GM18873 (cell line): ENCODE measurements at regions not wholly inside any gene's neighbourhood (a gene's known extent, or its start where the extent isn't known, plus 50 kb on each side); places are given as distances from the start of the nearest gene placed in this dataset.

Source experiments
- ATAC-seq: cut with Tn5 transposase; IDR thresholded peaks from one replicate; pipeline ENCODE4 v1.9.1; 2021; ENCODE audit warnings: mild to moderate bottlenecking, moderate library complexity, moderate number of reproducible peaks; ENCODE audit not compliant: unreplicated experiment, low FRiP score

- no peak for ATAC-seq
Measured at GRCh38 chr12:65595016-65595560, 229.2 kb upstream of the HMGA2 start.

GRCh38 chr12:65596514-65597091 lies 227.7 kb upstream of the HMGA2 start:
- no peak for ATAC-seq

GRCh38 chr12:65597527-65597926 lies 226.8 kb upstream of the HMGA2 start:
- ATAC-seq, result no peak

- ATAC-seq, result no peak
Measured at GRCh38 chr12:65598688-65599087, 225.6 kb upstream of the HMGA2 start.

GRCh38 chr12:65602253-65602609 lies 222.1 kb upstream of the HMGA2 start:
- ATAC-seq, result no peak

GRCh38 chr12:65602610-65603295 lies 221.5 kb upstream of the HMGA2 start:
- no peak for ATAC-seq

GRCh38 chr12:65603438-65604351 lies 220.6 kb upstream of the HMGA2 start:
- no peak for ATAC-seq

- no peak for ATAC-seq
Measured at GRCh38 chr12:65605019-65605418, 219.3 kb upstream of the HMGA2 start.

- no peak for ATAC-seq
Measured at GRCh38 chr12:65606008-65606766, 218.1 kb upstream of the HMGA2 start.

GRCh38 chr12:65607401-65607841 lies 216.9 kb upstream of the HMGA2 start:
- ATAC-seq, result no peak

GRCh38 chr12:65608319-65608916 lies 215.9 kb upstream of the HMGA2 start:
- ATAC-seq, result no peak

GRCh38 chr12:65609359-65609771 lies 214.9 kb upstream of the HMGA2 start:
- ATAC-seq, result no peak

- ATAC-seq, result no peak
Measured at GRCh38 chr12:65611396-65611795, 212.9 kb upstream of the HMGA2 start.

- ATAC-seq, result no peak
Measured at GRCh38 chr12:65612440-65612839, 211.8 kb upstream of the HMGA2 start.

GRCh38 chr12:65613692-65614091 lies 210.6 kb upstream of the HMGA2 start:
- no peak for ATAC-seq

- ATAC-seq, result no peak
Measured at GRCh38 chr12:65614259-65614889, 209.9 kb upstream of the HMGA2 start.

- ATAC-seq, result no peak
Measured at GRCh38 chr12:65615118-65615517, 209.2 kb upstream of the HMGA2 start.

GRCh38 chr12:65616022-65616421 lies 208.3 kb upstream of the HMGA2 start:
- ATAC-seq, result no peak

GRCh38 chr12:65618588-65618987 lies 205.7 kb upstream of the HMGA2 start:
- ATAC-seq, result no peak

- ATAC-seq, result no peak
Measured at GRCh38 chr12:65619018-65619417, 205.3 kb upstream of the HMGA2 start.
